Activated CD4-positive, alpha-beta T cell treated with anti-CD3 and anti-CD28 coated beads, Interleukin-2, amount 10 ng/mL, durations not matched to agents 24 days and 14 days (primary cell): ENCODE measurements at regions not wholly inside any gene's neighbourhood (a gene's known extent, or its start where the extent isn't known, plus 50 kb on each side); places are given as distances from the start of the nearest gene placed in this dataset.

Experiments used
- DNase-seq: peaks from one replicate; pipeline ENCODE4 v3.0.0; 2022
- H3K27ac Mint-ChIP-seq: one replicate; pipeline ENCODE4 v1.8.0; 2022; ENCODE audit warnings: mild to moderate bottlenecking, mixed read lengths
- H3K27me3 Mint-ChIP-seq: one replicate; pipeline ENCODE4 v1.8.0; 2022; ENCODE audit warnings: mixed read lengths
- H3K36me3 Mint-ChIP-seq: one replicate; pipeline ENCODE4 v1.8.0; 2022; ENCODE audit warnings: low read depth, mild to moderate bottlenecking, mixed read lengths
- H3K4me1 Mint-ChIP-seq: one replicate; pipeline ENCODE4 v1.8.0; 2021; ENCODE audit warnings: mixed read lengths
- H3K4me3 Mint-ChIP-seq: one replicate; pipeline ENCODE4 v1.8.0; 2022; ENCODE audit warnings: mild to moderate bottlenecking, moderate library complexity, mixed read lengths
- H3K9me3 Mint-ChIP-seq: one replicate; pipeline ENCODE4 v1.8.0; 2021; ENCODE audit warnings: mixed read lengths
- intact Hi-C: fragments of 100-400 bp; cut with micrococcal nuclease; formaldehyde crosslinking; loops from one replicate; pipeline ENCODE4 v1.15.1; 2023

DNA sequence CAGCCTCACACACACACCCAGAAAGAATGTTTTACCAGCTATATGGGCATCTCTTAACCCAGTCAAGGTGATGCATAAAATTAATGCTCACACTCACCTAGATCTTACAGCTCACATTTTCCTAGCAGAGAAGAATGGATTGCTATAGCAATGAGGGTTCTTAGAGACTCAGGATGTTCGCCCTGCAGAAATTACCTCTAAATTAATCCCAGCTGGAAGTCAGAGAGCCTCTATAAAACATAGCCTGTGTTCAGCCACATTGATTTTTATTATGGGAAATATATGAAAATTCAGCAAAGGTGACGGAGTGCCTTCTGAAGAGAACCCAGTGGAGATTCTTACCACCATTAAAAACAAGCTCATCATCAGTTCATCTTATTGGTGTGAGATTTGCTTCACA is 528.3 kb upstream of the ZFP42 start:
- intact Hi-C loops, result no loop called here
- no peak overlapping the region for H3K4me3 Mint-ChIP-seq
- H3K9me3 Mint-ChIP-seq, result peaks cover 5% of the 10 kb centered on the region
- no peaks in the 10 kb centered on the region for H3K27me3 Mint-ChIP-seq
- no peak for DNase-seq
- no peaks in the 10 kb centered on the region for H3K4me1 Mint-ChIP-seq
- no peak overlapping the region for H3K27ac Mint-ChIP-seq
- no peaks in the 10 kb centered on the region for H3K36me3 Mint-ChIP-seq

DNA sequence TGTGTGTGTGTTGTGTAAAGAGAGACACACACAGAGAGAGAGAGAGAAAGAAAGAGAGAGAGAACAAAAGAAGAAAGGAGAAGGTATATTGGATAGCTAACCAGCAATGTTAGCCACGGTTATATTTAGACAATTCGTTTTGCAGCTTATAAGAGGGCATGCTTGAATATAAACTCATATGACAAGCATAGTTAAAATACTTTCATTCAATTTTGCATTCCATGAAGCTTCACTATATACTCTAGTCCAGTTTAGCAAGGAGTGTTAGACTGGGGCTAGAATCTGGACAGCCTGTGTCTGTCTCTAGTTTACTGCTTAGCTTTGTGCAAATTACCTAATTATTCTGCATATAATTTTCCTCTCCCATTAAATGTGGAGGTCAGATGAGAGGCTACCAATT is 525.9 kb upstream of the ZFP42 start:
- Mint-ChIP-seq H3K36me3 (no peaks in the 10 kb centered on the region), H3K4me3 (no peak overlapping the region), H3K4me1 (no peaks in the 10 kb centered on the region), H3K9me3 (peaks cover 8% of the 10 kb centered on the region), H3K27ac (no peak overlapping the region), H3K27me3 (no peaks in the 10 kb centered on the region)
- DNase-seq, result peak; percentile 2
- intact Hi-C loops, result no loop called here

DNA sequence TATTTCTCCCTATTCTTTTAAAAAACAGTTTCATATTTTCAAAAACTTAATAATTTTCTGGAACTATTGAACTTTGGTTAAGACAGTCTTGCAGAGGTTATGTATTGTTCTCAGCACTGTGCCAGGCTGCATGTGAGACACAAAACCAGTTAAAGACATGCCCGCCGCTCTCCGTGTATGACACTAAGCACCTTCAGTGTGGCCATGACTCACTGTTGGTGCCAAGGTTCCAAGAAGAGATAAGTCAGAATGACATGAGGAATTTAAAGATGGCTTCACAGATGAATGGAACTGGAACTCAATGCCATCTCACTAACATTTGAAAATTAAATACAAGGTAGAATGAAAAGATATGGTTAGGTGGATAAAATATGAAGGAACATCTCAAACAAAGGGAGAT is 525.5 kb upstream of the ZFP42 start:
- Mint-ChIP-seq H3K4me1 (no peaks in the 10 kb centered on the region), H3K4me3 (no peak overlapping the region), H3K9me3 (peaks cover 12% of the 10 kb centered on the region), H3K27ac (no peak overlapping the region), H3K36me3 (no peaks in the 10 kb centered on the region), H3K27me3 (no peaks in the 10 kb centered on the region)
- intact Hi-C loops, result no loop called here
- DNase-seq, result peak; percentile 12

DNA sequence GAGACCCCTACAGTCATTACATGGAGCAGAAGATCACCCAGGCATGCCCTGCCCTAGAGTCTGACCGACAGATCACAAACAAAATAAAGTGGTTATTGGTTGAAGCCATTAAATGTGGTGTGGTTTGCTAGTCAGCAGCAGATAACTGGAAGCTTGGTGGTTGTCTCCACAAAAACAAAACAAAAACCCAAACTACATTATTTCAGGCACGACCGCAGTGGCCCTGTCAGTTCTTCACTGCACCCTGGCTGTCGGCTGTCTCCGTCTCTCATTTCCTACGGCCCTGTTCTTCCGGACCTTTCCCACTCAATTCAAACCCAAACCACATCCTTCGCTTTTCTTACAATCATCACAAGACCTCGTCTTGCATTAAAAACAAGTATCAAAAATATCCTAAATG is 521.3 kb upstream of the ZFP42 start:
- Mint-ChIP-seq H3K36me3 (no peaks in the 10 kb centered on the region), H3K27ac (no peak overlapping the region), H3K27me3 (no peaks in the 10 kb centered on the region), H3K4me3 (no peak overlapping the region), H3K9me3 (peaks cover 12% of the 10 kb centered on the region), H3K4me1 (no peaks in the 10 kb centered on the region)
- intact Hi-C loops, result no loop called here
- DNase-seq, result no peak

DNA sequence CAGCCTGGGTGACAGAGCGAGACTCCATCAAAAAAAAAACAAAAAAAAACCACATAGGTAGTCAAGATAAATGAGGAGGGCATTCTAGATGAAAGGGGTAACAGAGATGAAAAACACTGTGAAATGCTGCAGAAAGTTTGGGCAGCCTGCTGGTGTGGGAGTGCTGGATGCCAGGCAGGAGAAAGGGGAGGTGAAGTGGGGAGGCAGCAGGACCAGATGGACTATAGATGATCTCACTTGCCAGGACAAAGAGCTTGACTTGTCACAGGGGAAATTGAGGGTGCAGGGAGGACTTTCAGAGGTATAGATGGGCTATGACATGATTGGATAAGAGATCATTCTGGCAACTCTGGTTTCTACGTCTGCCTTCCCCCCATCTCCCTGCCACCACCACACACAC is 519.7 kb upstream of the ZFP42 start:
- intact Hi-C loops, result no loop called here
- peaks cover 12% of the 10 kb centered on the region for H3K9me3 Mint-ChIP-seq
- H3K4me1 Mint-ChIP-seq, result no peaks in the 10 kb centered on the region
- H3K27me3 Mint-ChIP-seq, result no peaks in the 10 kb centered on the region
- no peaks in the 10 kb centered on the region for H3K36me3 Mint-ChIP-seq
- no peak for DNase-seq
- H3K27ac Mint-ChIP-seq, result no peak overlapping the region
- H3K4me3 Mint-ChIP-seq, result no peak overlapping the region

DNA sequence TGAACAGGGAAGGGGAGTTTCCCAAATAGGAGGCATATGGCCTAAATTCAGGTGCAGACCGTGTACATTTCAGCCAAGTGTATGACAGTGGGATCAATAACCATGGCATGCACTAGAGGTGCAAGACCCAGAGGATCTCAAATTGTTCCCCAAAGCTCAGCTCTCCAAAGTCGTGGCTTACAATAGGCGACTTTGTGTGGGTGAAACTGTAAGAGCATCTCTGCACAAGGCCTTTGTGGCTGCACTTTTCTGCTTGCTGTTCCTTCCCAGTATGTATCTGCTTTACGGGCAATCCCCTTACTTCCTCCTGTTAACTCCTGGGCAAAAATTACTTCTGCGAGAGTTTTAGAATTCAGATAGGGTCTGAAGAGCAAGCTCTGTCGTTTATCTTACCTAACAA is 518.3 kb upstream of the ZFP42 start:
- Mint-ChIP-seq H3K4me3 (no peak overlapping the region), H3K4me1 (no peaks in the 10 kb centered on the region), H3K27me3 (no peaks in the 10 kb centered on the region), H3K27ac (no peak overlapping the region), H3K9me3 (peaks cover 7% of the 10 kb centered on the region), H3K36me3 (no peaks in the 10 kb centered on the region)
- intact Hi-C loops, result no loop called here
- DNase-seq, result no peak

DNA sequence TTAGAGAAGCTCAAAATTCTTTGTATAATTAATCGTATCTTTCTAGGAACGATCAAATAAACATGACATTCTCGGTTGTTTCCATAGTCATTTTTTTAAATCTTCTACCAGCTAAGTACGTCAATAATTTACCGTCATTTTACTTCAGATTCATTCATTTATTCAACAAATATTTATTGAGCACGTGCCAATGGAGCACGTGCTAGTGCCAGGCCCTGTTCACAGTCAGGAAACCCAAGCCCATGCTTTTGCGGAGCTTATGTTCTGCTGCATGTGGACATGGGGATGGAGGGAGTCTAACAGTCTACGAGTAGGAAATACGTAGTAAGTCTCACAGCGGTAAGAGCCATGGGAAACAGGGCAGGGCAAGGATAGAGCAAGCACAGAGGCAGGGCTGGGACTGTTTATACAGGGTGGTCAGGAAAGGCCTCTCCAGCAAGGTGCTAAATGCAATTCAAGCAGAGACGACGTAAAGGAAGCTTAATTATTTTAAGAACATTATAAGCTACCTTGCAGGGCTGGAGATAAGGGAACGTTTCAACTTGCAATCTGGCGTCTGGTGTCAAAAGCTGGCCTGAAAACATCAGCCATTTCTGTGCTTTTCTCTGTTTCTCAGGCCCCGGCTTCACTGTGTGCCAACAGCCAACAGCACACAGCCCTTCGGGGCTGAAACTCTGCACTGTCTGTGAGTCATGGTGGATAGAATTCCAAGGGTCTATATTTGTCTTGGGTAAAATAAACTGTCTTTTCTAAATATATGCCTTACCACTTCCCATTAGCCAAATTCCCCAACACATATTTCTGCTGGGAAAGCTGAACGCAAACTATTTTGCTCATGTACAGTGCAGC is 517.1 kb upstream of the ZFP42 start:
- no peaks in the 10 kb centered on the region for H3K36me3 Mint-ChIP-seq
- no peaks in the 10 kb centered on the region for H3K27me3 Mint-ChIP-seq
- H3K4me3 Mint-ChIP-seq, result no peak overlapping the region
- intact Hi-C loops, result no loop called here
- H3K9me3 Mint-ChIP-seq, result peaks cover 7% of the 10 kb centered on the region
- H3K4me1 Mint-ChIP-seq, result no peaks in the 10 kb centered on the region
- H3K27ac Mint-ChIP-seq, result no peak overlapping the region
- no peak for DNase-seq

DNA sequence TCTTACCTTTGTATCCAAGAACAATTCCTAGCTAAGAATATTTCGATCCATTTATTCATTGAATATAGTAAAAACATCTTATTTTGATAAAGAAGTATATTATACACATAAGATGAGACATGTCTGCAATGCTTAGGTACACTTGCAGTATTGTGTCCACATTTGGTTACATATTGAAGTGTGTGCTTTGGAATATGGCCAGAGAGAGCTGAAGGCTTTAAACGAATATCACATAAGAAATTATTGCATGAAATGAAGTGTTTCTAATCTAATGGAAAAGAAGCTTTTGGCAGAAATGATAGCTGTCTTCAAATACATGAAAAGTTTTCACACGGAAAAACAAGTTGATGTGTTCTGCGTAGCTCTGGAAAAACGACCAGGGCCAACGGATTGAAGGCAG is 516.1 kb upstream of the ZFP42 start:
- H3K27ac Mint-ChIP-seq, result no peak overlapping the region

DNA sequence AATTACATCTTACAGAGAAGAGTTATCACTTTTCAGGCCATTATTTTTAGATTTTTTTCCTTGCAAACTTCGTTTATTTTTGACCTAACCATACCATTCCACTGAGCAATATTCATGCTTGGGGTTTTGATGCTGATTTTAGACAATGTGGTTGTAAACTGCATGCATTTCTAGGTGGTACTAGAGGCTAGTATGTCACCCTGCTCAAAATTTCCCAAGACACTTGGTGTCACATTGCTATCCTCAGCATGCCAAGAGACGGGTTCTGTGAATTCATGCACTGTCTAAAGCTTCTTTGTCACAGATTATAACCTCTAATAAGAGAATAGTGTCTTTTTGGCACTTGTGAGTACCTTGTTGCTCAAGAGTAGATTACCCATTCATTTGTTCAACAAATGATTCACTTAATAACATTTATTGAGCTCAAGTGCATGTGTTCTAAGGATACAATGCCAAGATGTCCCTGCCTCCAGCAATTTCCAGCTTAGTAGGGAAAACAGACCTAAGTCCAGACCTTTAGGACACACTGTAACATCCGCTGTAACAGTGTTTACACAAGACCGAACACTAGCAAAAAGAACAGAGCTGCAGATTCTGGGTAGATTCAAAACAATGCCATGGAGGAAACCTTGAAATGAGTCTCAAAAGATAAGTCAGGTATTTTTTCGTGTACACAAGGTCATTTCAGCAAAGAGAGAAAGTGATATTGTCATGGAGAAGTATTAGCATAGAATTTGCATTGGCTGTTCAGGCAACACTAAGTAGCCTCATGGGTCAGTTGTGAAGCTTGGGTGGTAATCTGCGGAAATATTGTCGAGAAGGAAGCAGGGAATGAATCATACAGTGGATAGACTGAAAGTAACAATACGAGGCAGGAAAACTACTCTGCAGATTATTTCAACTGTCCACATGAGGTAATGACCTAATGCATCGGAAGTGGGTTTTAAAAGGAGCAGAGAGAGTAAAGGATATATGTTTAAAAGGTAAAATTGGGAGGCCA is 515.1 kb upstream of the ZFP42 start:
- Mint-ChIP-seq H3K4me3 (no peak overlapping the region), H3K36me3 (no peaks in the 10 kb centered on the region), H3K27ac (no peak overlapping the region), H3K9me3 (no peaks in the 10 kb centered on the region), H3K27me3 (no peaks in the 10 kb centered on the region), H3K4me1 (no peaks in the 10 kb centered on the region)
- intact Hi-C loops, result no loop called here
- DNase-seq, result no peak

More for the DNA sequence above, 516.1 kb upstream of the ZFP42 start:
- Mint-ChIP-seq H3K36me3 (no peaks in the 10 kb centered on the region), H3K4me3 (no peak overlapping the region), H3K4me1 (no peaks in the 10 kb centered on the region), H3K27me3 (no peaks in the 10 kb centered on the region), H3K9me3 (peaks cover 5% of the 10 kb centered on the region)
- intact Hi-C loops, result no loop called here
- no peak for DNase-seq

DNA sequence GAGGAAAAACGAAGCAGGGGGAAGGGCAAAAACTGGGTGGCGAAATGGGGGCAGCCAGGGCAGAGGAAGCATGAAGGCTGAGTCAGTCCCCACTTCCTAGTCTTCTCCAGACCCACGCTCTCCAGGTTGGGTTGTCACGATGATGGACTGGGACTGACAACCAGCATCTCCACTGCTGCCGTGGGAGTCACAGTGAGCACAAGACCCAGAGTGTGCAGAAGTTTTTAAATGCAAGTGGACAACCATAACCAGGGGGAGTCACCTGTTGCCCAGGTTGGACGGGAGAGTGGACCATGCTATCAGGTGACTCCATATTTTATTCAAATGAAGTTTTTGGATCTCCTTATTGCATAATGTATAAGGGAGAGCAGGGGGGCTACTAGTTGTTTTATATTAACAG is 511.4 kb upstream of the ZFP42 start:
- Mint-ChIP-seq H3K4me3 (no peak overlapping the region), H3K9me3 (peaks cover 8% of the 10 kb centered on the region), H3K27me3 (no peaks in the 10 kb centered on the region), H3K36me3 (no peaks in the 10 kb centered on the region), H3K27ac (no peak overlapping the region), H3K4me1 (no peaks in the 10 kb centered on the region)
- DNase-seq, result no peak
- intact Hi-C loops, result no loop called here

DNA sequence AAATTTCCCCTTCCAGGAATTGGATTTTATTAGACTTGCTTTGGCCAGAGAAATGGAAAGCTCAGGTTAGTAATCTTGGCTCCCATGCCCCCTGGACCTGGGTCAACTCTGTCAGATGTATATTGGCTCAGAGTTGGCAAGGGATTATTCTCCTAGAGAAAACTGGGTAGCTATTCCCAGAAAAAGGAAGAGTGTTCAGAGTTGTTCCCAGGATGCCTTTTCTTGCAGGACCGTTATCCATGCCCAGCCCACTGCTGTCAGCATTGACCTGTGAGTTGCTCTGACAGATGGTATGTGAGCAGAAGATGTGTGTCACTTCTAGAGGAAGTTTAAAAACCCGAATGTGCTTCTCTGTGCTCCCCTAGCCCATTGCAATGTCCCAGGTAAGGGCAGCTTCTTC is 509.9 kb upstream of the ZFP42 start:
- Mint-ChIP-seq H3K4me3 (no peak overlapping the region), H3K27me3 (no peaks in the 10 kb centered on the region)
- no peak for DNase-seq

DNA sequence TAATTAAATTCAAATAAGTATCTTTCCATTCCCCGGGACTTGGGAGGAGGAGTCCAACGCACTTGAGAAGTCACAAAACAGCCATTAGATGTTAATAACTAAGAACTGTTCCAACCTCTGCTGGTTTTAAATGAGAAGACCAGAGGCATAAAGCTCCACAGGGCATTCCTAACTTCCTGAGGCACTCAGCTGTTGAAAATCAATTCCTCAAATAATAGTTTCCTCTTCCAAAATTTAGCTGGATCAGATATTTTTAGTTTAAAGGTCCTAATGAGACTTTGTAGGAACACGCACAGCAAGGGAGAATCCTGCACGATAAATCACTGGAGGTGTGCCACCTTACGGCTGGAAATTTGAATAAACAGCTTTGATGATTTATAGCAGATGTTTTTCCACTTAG is 504.3 kb upstream of the ZFP42 start:
- DNase-seq, result no peak
- peaks cover 14% of the 10 kb centered on the region for H3K9me3 Mint-ChIP-seq
- no peak overlapping the region for H3K4me3 Mint-ChIP-seq
- H3K27ac Mint-ChIP-seq, result no peak overlapping the region
- H3K4me1 Mint-ChIP-seq, result no peaks in the 10 kb centered on the region
- no peaks in the 10 kb centered on the region for H3K27me3 Mint-ChIP-seq
- intact Hi-C loops, result no loop called here
- H3K36me3 Mint-ChIP-seq, result no peaks in the 10 kb centered on the region

More for the DNA sequence above, 509.9 kb upstream of the ZFP42 start:
- H3K4me1 Mint-ChIP-seq, result no peaks in the 10 kb centered on the region
- no peaks in the 10 kb centered on the region for H3K36me3 Mint-ChIP-seq
- H3K9me3 Mint-ChIP-seq, result peaks cover 10% of the 10 kb centered on the region
- intact Hi-C loops, result no loop called here
- no peak overlapping the region for H3K27ac Mint-ChIP-seq

DNA sequence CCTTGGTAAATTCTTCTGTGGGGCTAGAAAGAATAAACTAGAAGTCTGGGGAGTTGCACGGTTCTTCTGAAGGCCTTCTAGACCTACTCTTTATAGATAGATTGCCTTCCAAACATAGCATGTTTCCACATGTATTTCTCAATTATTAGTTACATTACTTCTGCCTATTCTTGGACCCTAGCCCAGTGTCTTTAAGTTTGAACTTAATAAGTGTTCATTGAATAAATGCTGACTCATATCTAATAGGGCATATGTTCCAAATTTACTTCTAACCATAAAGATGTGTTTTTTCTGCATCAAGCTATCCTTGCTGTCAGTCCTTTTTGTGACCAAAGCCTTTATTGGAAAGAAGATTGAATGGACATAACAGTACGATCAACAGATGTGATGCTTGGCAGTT is 503.6 kb upstream of the ZFP42 start:
- Mint-ChIP-seq H3K9me3 (peaks cover 14% of the 10 kb centered on the region), H3K27me3 (no peaks in the 10 kb centered on the region), H3K36me3 (no peaks in the 10 kb centered on the region), H3K27ac (no peak overlapping the region), H3K4me1 (no peaks in the 10 kb centered on the region), H3K4me3 (no peak overlapping the region)
- no peak for DNase-seq
- intact Hi-C loops, result no loop called here

DNA sequence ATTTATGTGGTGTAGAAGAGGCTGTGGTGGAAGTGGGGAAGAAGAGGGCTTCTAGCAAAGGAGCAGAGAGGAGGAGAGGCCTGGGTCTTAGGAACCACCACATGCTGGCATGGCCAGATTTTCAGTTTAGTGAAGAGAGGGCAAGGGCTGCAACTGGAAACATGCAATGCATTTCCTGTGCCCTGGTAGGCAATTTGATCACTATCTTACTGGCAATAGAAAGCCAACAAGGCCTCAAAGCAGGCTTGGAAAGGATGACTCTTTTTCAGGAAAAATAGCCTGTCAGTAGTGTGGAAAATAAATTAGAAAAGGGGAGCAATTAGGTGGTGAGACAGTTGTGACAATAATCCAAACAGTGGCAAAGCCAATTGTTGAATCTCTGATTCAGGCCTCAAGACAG is 501.9 kb upstream of the ZFP42 start:
- no peak overlapping the region for H3K4me3 Mint-ChIP-seq
- peaks cover 10% of the 10 kb centered on the region for H3K9me3 Mint-ChIP-seq
- DNase-seq, result no peak
- intact Hi-C loops, result no loop called here
- no peaks in the 10 kb centered on the region for H3K27me3 Mint-ChIP-seq
- no peaks in the 10 kb centered on the region for H3K4me1 Mint-ChIP-seq
- H3K36me3 Mint-ChIP-seq, result no peaks in the 10 kb centered on the region
- no peak overlapping the region for H3K27ac Mint-ChIP-seq
